AML-193 (cell line): ENCODE measurements at regions not wholly inside any gene's neighbourhood (a gene's known extent, or its start where the extent isn't known, plus 50 kb on each side); places are given as distances from the start of the nearest gene placed in this dataset.

Source experiments
- DNase-seq, 2 experiments: peaks; one replicate each; lab custom pipeline; 2025; lab: John Stamatoyannopoulos, UW

GRCh38 chr16:87252269-87252970 lies 64.8 kb downstream of the C16orf95 start:
- DNase-seq, result no peak
